SK-N-SH (cell line): ENCODE measurements at regions not wholly inside any gene's neighbourhood (a gene's known extent, or its start where the extent isn't known, plus 50 kb on each side); places are given as distances from the start of the nearest gene placed in this dataset.

Experiments used
- CTCF ChIA-PET: fragments of 300-600, 350-600 bp; formaldehyde crosslinking; extraction: SDS; loops from one replicate; lab custom pipeline; 2021; lab: Yijun Ruan, JAX
- POLR2A ChIA-PET: fragments of 350-600 bp; sonication (Branson Sonifier 250); formaldehyde crosslinking; extraction: SDS; loops from one replicate; lab custom pipeline; 2020; ENCODE audit warnings: antibody characterized with exemption, inconsistent platforms; lab: Yijun Ruan, JAX
- DNase-seq: peaks from one replicate; pipeline ENCODE4 v3.0.0; 2012
- H2AFZ ChIP-seq: fragments of 200-600 bp; sonication (generic); 2 replicates; pipeline ENCODE4 v1.8.1; 2016; ENCODE audit warnings: antibody characterized with exemption, mild to moderate bottlenecking, low read depth
- H3F3A ChIP-seq: fragments of 200-600 bp; sonication (generic); replicated peaks from 2 replicates; pipeline ENCODE3; 2016; ENCODE audit warnings: antibody characterized with exemption, mild to moderate bottlenecking; ENCODE audit not compliant: insufficient read depth
- H3K27ac ChIP-seq, 2 experiments: fragments of 200-500 bp in 1 of 2; fragments of 200-600 bp in 1 of 2; sonication (Bioruptor generic) in 1 of 2; sonication (generic), shearing (Covaris generic) in 1 of 2; 2 replicates each; pipeline versions ENCODE4 v1.5.1 to v1.6.1; 2014 to 2016; ENCODE audit warnings: low read depth in 2 of 2, inconsistent platforms in 1 of 2, low read length in 1 of 2, mild to moderate bottlenecking in 1 of 2, mixed read lengths in 1 of 2
- H3K27me3 ChIP-seq: fragments of 200-600 bp; sonication (generic), shearing (Covaris generic); 2 replicates; pipeline ENCODE4 v1.6.1; 2016; ENCODE audit warnings: mixed run types; ENCODE audit not compliant: insufficient read depth
- H3K36me3 ChIP-seq, 2 experiments: fragments of 200-500 bp in 1 of 2; fragments of 200-600 bp in 1 of 2; sonication (Bioruptor generic) in 1 of 2; sonication (generic) in 1 of 2; replicated peaks in 1 of 2; 2 replicates each; pipeline versions ENCODE3 to v1.5.1; 2014 to 2016; ENCODE audit warnings: low read length in 1 of 2, mild to moderate bottlenecking in 1 of 2; ENCODE audit not compliant: insufficient read depth in 2 of 2, control insufficient read depth in 1 of 2
- H3K4me1 ChIP-seq, 2 experiments: fragments of 200-500 bp in 1 of 2; fragments of 200-600 bp in 1 of 2; sonication (Bioruptor generic) in 1 of 2; sonication (generic), shearing (Covaris generic) in 1 of 2; 2 replicates each; pipeline versions ENCODE4 v1.5.1 to v1.6.1; 2014 to 2016; ENCODE audit warnings: low read depth in 1 of 2, low read length in 1 of 2, mixed run types in 1 of 2; ENCODE audit not compliant: insufficient read depth in 2 of 2, control insufficient read depth in 1 of 2
- H3K4me2 ChIP-seq: fragments of 200-600 bp; sonication (generic), shearing (Covaris generic); 2 replicates; pipeline ENCODE4 v1.6.1; 2017; ENCODE audit warnings: mixed run types
- H3K4me3 ChIP-seq, 2 experiments: fragments of 200-500 bp in 1 of 2; fragments of 200-600 bp in 1 of 2; sonication (Bioruptor generic) in 1 of 2; sonication (generic), shearing (Covaris generic) in 1 of 2; 2 replicates each; pipeline versions ENCODE4 v1.5.1 to v1.8.1; 2014 to 2016; ENCODE audit warnings: low read depth in 2 of 2, inconsistent platforms in 1 of 2, low read length in 1 of 2, mild to moderate bottlenecking in 1 of 2, mixed read lengths in 1 of 2, moderate library complexity in 1 of 2
- H3K79me2 ChIP-seq: fragments of 200-600 bp; sonication (generic); 2 replicates; pipeline ENCODE4 v1.8.1; 2017; ENCODE audit warnings: mild to moderate bottlenecking; ENCODE audit not compliant: insufficient read depth
- H3K9ac ChIP-seq: fragments of 200-600 bp; sonication (generic); 2 replicates; pipeline ENCODE4 v1.6.1; 2017; ENCODE audit warnings: mixed run types
- H3K9me2 ChIP-seq: fragments of 200-600 bp; sonication (generic); 2 replicates; pipeline ENCODE4 v1.6.1; 2017; ENCODE audit warnings: mixed run types
- H3K9me3 ChIP-seq: fragments of 200-600 bp; sonication (generic); 2 replicates; pipeline ENCODE4 v1.6.1; 2017; ENCODE audit warnings: mixed run types, mild to moderate bottlenecking, moderate library complexity
- H4K20me1 ChIP-seq: fragments of 200-600 bp; sonication (generic); 2 replicates; pipeline ENCODE4 v1.6.1; 2017; ENCODE audit warnings: mild to moderate bottlenecking, mixed run types; ENCODE audit not compliant: insufficient read depth
- CHD2 ChIP-seq: fragments of 150-350 bp; IDR thresholded peaks from 2 replicates; pipeline ENCODE4 v1.6.1; 2018; ENCODE audit warnings: low read length; ENCODE audit not compliant: partially characterized antibody
- EP300 ChIP-seq, 2 experiments: IDR thresholded peaks; 2 replicates each; pipeline versions ENCODE4 v1.4.0 to v1.6.1; 2012; ENCODE audit warnings: borderline replicate concordance in 1 of 2, low read depth in 1 of 2, low read length in 1 of 2
- FOSL2 ChIP-seq: IDR thresholded peaks from 2 replicates; pipeline ENCODE4 v1.4.0; 2012; ENCODE audit warnings: low read depth, mild to moderate bottlenecking, moderate library complexity, borderline replicate concordance
- FOXJ3 ChIP-seq: sonication (generic); formaldehyde crosslinking; IDR thresholded peaks from 2 replicates; pipeline ENCODE4 v1.5.1; 2020; ENCODE audit warnings: mild to moderate bottlenecking, missing genetic modification reagents
- GABPA ChIP-seq: IDR thresholded peaks from 2 replicates; pipeline ENCODE4 v1.4.0; 2012; ENCODE audit warnings: low read depth, mild to moderate bottlenecking
- IRF3 ChIP-seq: fragments of 150-350 bp; IDR thresholded peaks from 2 replicates; pipeline ENCODE4 v1.6.1; 2016; ENCODE audit warnings: mild to moderate bottlenecking, low read depth, low read length
- MEF2A ChIP-seq: IDR thresholded peaks from 2 replicates; pipeline ENCODE4 v1.4.0; 2012; ENCODE audit warnings: low read depth, borderline replicate concordance
- NFIC ChIP-seq: IDR thresholded peaks from 2 replicates; pipeline ENCODE4 v1.4.0; 2012; ENCODE audit warnings: borderline replicate concordance
- NRF1 ChIP-seq: IDR thresholded peaks from 2 replicates; pipeline ENCODE4 v1.6.1; 2012; ENCODE audit warnings: low read depth, mild to moderate bottlenecking, low read length
- POLR2AphosphoS5 ChIP-seq: IDR thresholded peaks from 2 replicates; pipeline ENCODE4 v1.6.1; 2012; ENCODE audit warnings: low read depth, low read length
- RCOR1 ChIP-seq: fragments of 150-350 bp; IDR thresholded peaks from 2 replicates; pipeline ENCODE4 v1.6.1; 2017; ENCODE audit warnings: antibody characterized with exemption, low read length
- RXRA ChIP-seq: IDR thresholded peaks from 2 replicates; pipeline ENCODE4 v1.4.0; 2012; ENCODE audit warnings: low read depth, mild to moderate bottlenecking, borderline replicate concordance
- TAF1 ChIP-seq: IDR thresholded peaks from 2 replicates; pipeline ENCODE4 v1.6.1; 2012; ENCODE audit warnings: low read depth, mild to moderate bottlenecking, low read length, moderate library complexity, borderline replicate concordance
- TCF12 ChIP-seq: IDR thresholded peaks from 2 replicates; pipeline ENCODE4 v1.4.0; 2012
- TEAD4 ChIP-seq: IDR thresholded peaks from 2 replicates; pipeline ENCODE4 v1.4.0; 2012; ENCODE audit warnings: mild to moderate bottlenecking, borderline replicate concordance; ENCODE audit not compliant: insufficient read depth
- USF1 ChIP-seq: IDR thresholded peaks from 2 replicates; pipeline ENCODE4 v1.4.0; 2012; ENCODE audit warnings: low read depth, borderline replicate concordance
- ZBTB33 ChIP-seq: IDR thresholded peaks from 2 replicates; pipeline ENCODE4 v1.4.0; 2012; ENCODE audit warnings: low read depth, borderline replicate concordance
- WGBS: methylation state at CpG from one replicate; pipeline ENCODE4 v1.1.6; 2017; ENCODE audit warnings: low lambda C conversion rate; 5-methylcytosine and 5-hydroxymethylcytosine counted together
- TF ChIP-seq, protein P1 (sequence below): IDR thresholded peaks from 2 replicates; pipeline ENCODE4 v1.6.1; 2012; ENCODE audit warnings: mild to moderate bottlenecking, low read depth, low read length, moderate library complexity
- TF ChIP-seq, protein P2 (sequence below): IDR thresholded peaks from 2 replicates; pipeline ENCODE4 v1.4.0; 2012; ENCODE audit warnings: low read depth
- TF ChIP-seq, protein P3 (sequence below): fragments of 200-600 bp; sonication (generic); IDR thresholded peaks from 2 replicates; pipeline ENCODE4 v1.6.1; 2017; ENCODE audit warnings: antibody characterized with exemption, mild to moderate bottlenecking, moderate library complexity

DNA sequence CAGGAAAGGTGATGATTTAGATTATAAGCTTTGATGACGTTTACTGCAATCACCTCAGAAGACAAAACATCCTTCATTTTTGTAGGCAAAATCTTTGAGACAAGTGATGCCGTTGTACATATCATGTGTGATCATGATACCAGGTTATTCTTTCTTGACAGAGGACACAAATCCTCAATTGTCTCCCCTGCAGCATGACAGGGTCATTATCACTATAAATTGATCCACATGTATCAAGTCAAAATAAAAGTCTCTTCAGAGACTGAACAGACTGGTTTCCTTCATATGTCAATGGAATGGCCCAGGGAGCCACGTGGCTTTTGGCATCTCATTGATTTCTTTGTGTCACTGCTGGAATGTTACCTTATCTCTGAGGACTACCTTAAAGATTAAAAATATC, 995.7 kb downstream of the FLRT2 start:
- H4K20me1 ChIP-seq = no peaks in the 10 kb centered on the region
- POLR2A ChIA-PET = no interaction called here

More for the DNA sequence above, 995.7 kb downstream of the FLRT2 start:
- no peak overlapping the region for H3K27ac ChIP-seq
- H3K9ac ChIP-seq = no peak overlapping the region
- no peak overlapping the region for H3K4me3 ChIP-seq
- CTCF ChIA-PET = no interaction called here
- H3K4me2 ChIP-seq = no peak overlapping the region
- H3F3A ChIP-seq = no peaks in the 10 kb centered on the region
- no peaks in the 10 kb centered on the region for H3K9me2 ChIP-seq
- no peaks in the 10 kb centered on the region for H3K27me3 ChIP-seq
- no peaks in the 10 kb centered on the region for H3K9me3 ChIP-seq
- 2% methylated on average over 3 of the region's 3 CpGs for WGBS
- no peaks in the 10 kb centered on the region for H3K79me2 ChIP-seq
- no peak for DNase-seq
- TF ChIP-seq, protein P1, sequence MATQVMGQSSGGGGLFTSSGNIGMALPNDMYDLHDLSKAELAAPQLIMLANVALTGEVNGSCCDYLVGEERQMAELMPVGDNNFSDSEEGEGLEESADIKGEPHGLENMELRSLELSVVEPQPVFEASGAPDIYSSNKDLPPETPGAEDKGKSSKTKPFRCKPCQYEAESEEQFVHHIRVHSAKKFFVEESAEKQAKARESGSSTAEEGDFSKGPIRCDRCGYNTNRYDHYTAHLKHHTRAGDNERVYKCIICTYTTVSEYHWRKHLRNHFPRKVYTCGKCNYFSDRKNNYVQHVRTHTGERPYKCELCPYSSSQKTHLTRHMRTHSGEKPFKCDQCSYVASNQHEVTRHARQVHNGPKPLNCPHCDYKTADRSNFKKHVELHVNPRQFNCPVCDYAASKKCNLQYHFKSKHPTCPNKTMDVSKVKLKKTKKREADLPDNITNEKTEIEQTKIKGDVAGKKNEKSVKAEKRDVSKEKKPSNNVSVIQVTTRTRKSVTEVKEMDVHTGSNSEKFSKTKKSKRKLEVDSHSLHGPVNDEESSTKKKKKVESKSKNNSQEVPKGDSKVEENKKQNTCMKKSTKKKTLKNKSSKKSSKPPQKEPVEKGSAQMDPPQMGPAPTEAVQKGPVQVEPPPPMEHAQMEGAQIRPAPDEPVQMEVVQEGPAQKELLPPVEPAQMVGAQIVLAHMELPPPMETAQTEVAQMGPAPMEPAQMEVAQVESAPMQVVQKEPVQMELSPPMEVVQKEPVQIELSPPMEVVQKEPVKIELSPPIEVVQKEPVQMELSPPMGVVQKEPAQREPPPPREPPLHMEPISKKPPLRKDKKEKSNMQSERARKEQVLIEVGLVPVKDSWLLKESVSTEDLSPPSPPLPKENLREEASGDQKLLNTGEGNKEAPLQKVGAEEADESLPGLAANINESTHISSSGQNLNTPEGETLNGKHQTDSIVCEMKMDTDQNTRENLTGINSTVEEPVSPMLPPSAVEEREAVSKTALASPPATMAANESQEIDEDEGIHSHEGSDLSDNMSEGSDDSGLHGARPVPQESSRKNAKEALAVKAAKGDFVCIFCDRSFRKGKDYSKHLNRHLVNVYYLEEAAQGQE = no peak
- no peak for TF ChIP-seq FOSL2
- TF ChIP-seq IRF3 = no peak
- TF ChIP-seq RXRA = no peak
- TF ChIP-seq ZBTB33 = no peak
- no peak for TF ChIP-seq USF1
- TF ChIP-seq FOXJ3 (CRISPR knock-in tag) = no peak
- TF ChIP-seq, protein P2, sequence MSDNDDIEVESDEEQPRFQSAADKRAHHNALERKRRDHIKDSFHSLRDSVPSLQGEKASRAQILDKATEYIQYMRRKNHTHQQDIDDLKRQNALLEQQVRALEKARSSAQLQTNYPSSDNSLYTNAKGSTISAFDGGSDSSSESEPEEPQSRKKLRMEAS = no peak
- no peak for TF ChIP-seq RCOR1
- no peak for TF ChIP-seq MEF2A
- TF ChIP-seq POLR2AphosphoS5 = no peak
- no peak for TF ChIP-seq EP300 (IDR thresholded peaks at IDR 0.05; ENCODE audit: borderline replicate concordance in 1 of 2, low read depth in 1 of 2, low read length in 1 of 2)
- TF ChIP-seq NRF1 = no peak
- no peak for TF ChIP-seq NFIC
- TF ChIP-seq, protein P3, sequence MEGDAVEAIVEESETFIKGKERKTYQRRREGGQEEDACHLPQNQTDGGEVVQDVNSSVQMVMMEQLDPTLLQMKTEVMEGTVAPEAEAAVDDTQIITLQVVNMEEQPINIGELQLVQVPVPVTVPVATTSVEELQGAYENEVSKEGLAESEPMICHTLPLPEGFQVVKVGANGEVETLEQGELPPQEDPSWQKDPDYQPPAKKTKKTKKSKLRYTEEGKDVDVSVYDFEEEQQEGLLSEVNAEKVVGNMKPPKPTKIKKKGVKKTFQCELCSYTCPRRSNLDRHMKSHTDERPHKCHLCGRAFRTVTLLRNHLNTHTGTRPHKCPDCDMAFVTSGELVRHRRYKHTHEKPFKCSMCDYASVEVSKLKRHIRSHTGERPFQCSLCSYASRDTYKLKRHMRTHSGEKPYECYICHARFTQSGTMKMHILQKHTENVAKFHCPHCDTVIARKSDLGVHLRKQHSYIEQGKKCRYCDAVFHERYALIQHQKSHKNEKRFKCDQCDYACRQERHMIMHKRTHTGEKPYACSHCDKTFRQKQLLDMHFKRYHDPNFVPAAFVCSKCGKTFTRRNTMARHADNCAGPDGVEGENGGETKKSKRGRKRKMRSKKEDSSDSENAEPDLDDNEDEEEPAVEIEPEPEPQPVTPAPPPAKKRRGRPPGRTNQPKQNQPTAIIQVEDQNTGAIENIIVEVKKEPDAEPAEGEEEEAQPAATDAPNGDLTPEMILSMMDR = no peak
- no peak for TF ChIP-seq GABPA
- TF ChIP-seq TCF12 = no peak
- no peak for TF ChIP-seq CHD2
- TF ChIP-seq TAF1 = no peak
- TF ChIP-seq TEAD4 = no peak
- TF ChIP-seq, all 33 proteins: peak for 0
- Histone ChIP-seq H2AFZ (no peak overlapping the region), H3K36me3 (no peaks in the 10 kb centered on the region), H3K4me1 (no peaks in the 10 kb centered on the region)
